ENCODE measurements at regions not wholly inside any gene's neighbourhood (a gene's known extent, or its start where the extent isn't known, plus 50 kb on each side); places are given as distances from the start of the nearest gene placed in this dataset.

GRCh38 chr7:18390535-18390907, 105.0 kb upstream of the HDAC9 start:
- Histone ChIP-seq H4K20me1 (ENCODE audit: low read length) (no peaks in the 10 kb centered on the region), H3K4me3 (ENCODE audit: low read length) (no peak overlapping the region; the same call in 1 of the 2 replicates), H3K4me2 (ENCODE audit: low read length) (peak overlapping the region; percentile 71), H3K27me3 (ENCODE audit: low read length) (no peaks in the 10 kb centered on the region), H3K9me3 (ENCODE audit: low read length) (no peaks in the 10 kb centered on the region), H3K79me2 (ENCODE audit: low read length) (no peaks in the 10 kb centered on the region), H3K4me1 (ENCODE audit: insufficient read depth, low read length) (peaks cover 17% of the 10 kb centered on the region), H2AFZ (ENCODE audit: low read length) (peak overlapping the region; percentile 54), H3K27ac (ENCODE audit: low read length) (peak overlapping the region; percentile 77), H3K36me3 (ENCODE audit: low read depth, low read length) (no peaks in the 10 kb centered on the region), H3K9me2 (replicated peaks; ENCODE audit: low read length) (no peaks in the 10 kb centered on the region), H3F3A (ENCODE audit: low read length, unreplicated experiment) (no peaks in the 10 kb centered on the region), H3K9ac (ENCODE audit: low read length) (peak overlapping the region; percentile 37; the same call in 1 of the 2 replicates)
- CTCF ChIA-PET: no interaction called here
- TF ChIP-seq CTCF (conservative IDR thresholded peaks at IDR 0.05; ENCODE audit: low read depth, low read length) (no peak), EZH2phosphoT487 (IDR thresholded peaks at IDR 0.05; ENCODE audit: borderline replicate concordance, low read length) (no peak), EZH2 (IDR thresholded peaks at IDR 0.05; ENCODE audit: low read length, unreplicated experiment) (no peak)
- POLR2A ChIA-PET (ENCODE audit: unreplicated experiment): interaction anchor here (0.6 kb wide), 1 partner anchor 130 kb away, joined by 8 read pairs; no protein-coding TSS in a partner anchor
- BruUV-seq (replicated peaks): no TSS peak
- DNase-seq: no peak
- ATAC-seq: no peak
- intact Hi-C loops (cut with micrococcal nuclease): loop anchor here (1.0 kb wide), 1 partner anchor 36 kb away; no protein-coding TSS in a partner anchor

GRCh38 chr7:18393465-18394118, 102.0 kb upstream of the HDAC9 start:
- H4K20me1 ChIP-seq (ENCODE audit: low read length): no peaks in the 10 kb centered on the region
- no peaks in the 10 kb centered on the region for H3K79me2 ChIP-seq (ENCODE audit: low read length)
- H3K4me1 ChIP-seq (ENCODE audit: insufficient read depth, low read length): peaks cover 17% of the 10 kb centered on the region
- ATAC-seq (no peak), DNase-seq (no peak)
- H3K9me3 ChIP-seq (ENCODE audit: low read length): no peaks in the 10 kb centered on the region
- no peak overlapping the region for H2AFZ ChIP-seq (ENCODE audit: low read length)
- H3K9ac ChIP-seq (ENCODE audit: low read length): no peak overlapping the region
- H3F3A ChIP-seq (ENCODE audit: low read length, unreplicated experiment): no peaks in the 10 kb centered on the region
- BruUV-seq (replicated peaks): no TSS peak
- no peaks in the 10 kb centered on the region for H3K27me3 ChIP-seq (ENCODE audit: low read length)
- no peak overlapping the region for H3K4me3 ChIP-seq (ENCODE audit: low read length)
- no peak overlapping the region for H3K27ac ChIP-seq (ENCODE audit: low read length)
- no peaks in the 10 kb centered on the region for H3K36me3 ChIP-seq (ENCODE audit: low read depth, low read length)
- no peaks in the 10 kb centered on the region for H3K9me2 ChIP-seq (replicated peaks; ENCODE audit: low read length)
- ChIA-PET POLR2A (ENCODE audit: unreplicated experiment) (no interaction called here), CTCF (no interaction called here)
- no peak overlapping the region for H3K4me2 ChIP-seq (ENCODE audit: low read length)
- intact Hi-C loops (cut with micrococcal nuclease): loop anchor here (2.0 kb wide), 1 partner anchor 15 kb away; no protein-coding TSS in a partner anchor
- TF ChIP-seq EZH2 (IDR thresholded peaks at IDR 0.05; ENCODE audit: low read length, unreplicated experiment) (no peak), EZH2phosphoT487 (IDR thresholded peaks at IDR 0.05; ENCODE audit: borderline replicate concordance, low read length) (no peak), CTCF (conservative IDR thresholded peaks at IDR 0.05; ENCODE audit: low read depth, low read length) (no peak)

GRCh38 chr7:18395868-18396267, 99.7 kb upstream of the HDAC9 start:
- POLR2A ChIA-PET (ENCODE audit: unreplicated experiment): no interaction called here
- ATAC-seq (no peak), DNase-seq (no peak)
- Histone ChIP-seq H3K27ac (ENCODE audit: low read length) (no peak overlapping the region), H4K20me1 (ENCODE audit: low read length) (no peaks in the 10 kb centered on the region), H3K27me3 (ENCODE audit: low read length) (no peaks in the 10 kb centered on the region), H3K79me2 (ENCODE audit: low read length) (no peaks in the 10 kb centered on the region), H2AFZ (ENCODE audit: low read length) (no peak overlapping the region), H3K36me3 (ENCODE audit: low read depth, low read length) (no peaks in the 10 kb centered on the region), H3K9me3 (ENCODE audit: low read length) (no peaks in the 10 kb centered on the region), H3K4me1 (ENCODE audit: insufficient read depth, low read length) (peaks cover 6% of the 10 kb centered on the region; the same call in 1 of the 2 replicates), H3F3A (ENCODE audit: low read length, unreplicated experiment) (no peaks in the 10 kb centered on the region), H3K9ac (ENCODE audit: low read length) (no peak overlapping the region), H3K4me3 (ENCODE audit: low read length) (no peak overlapping the region), H3K9me2 (replicated peaks; ENCODE audit: low read length) (no peaks in the 10 kb centered on the region), H3K4me2 (ENCODE audit: low read length) (no peak overlapping the region)
- CTCF ChIA-PET: no interaction called here
- no TSS peak for BruUV-seq (replicated peaks)
- intact Hi-C loops (cut with micrococcal nuclease): loop anchor here (2.0 kb wide), 1 partner anchor 13 kb away; no protein-coding TSS in a partner anchor
- TF ChIP-seq CTCF (conservative IDR thresholded peaks at IDR 0.05; ENCODE audit: low read depth, low read length) (no peak), EZH2phosphoT487 (IDR thresholded peaks at IDR 0.05; ENCODE audit: borderline replicate concordance, low read length) (no peak), EZH2 (IDR thresholded peaks at IDR 0.05; ENCODE audit: low read length, unreplicated experiment) (no peak)
